Stomach (tissue), 4 donors: ENCODE measurements at regions not wholly inside any gene's neighbourhood (a gene's known extent, or its start where the extent isn't known, plus 50 kb on each side); places are given as distances from the start of the nearest gene placed in this dataset.
"Not testable (repeated sequence)": the region's sequence is repeated elsewhere in the genome, so short reads cannot be mapped to it uniquely, and the experiment has no call there.

Source experiments
- CTCF ChIP-seq, 7 experiments: fragments of 450-650 bp in 4 of 7; fragments of 200-600 bp in 3 of 7; sonication (generic) in 3 of 7; IDR thresholded peaks; one replicate each; pipeline ENCODE4 v1.5.1; 2016 to 2019; ENCODE audit warnings: antibody characterized with exemption in 7 of 7, control low read depth in 2 of 7, mild to moderate bottlenecking in 1 of 7
- POLR2A ChIP-seq, 4 donors: fragments of 450-650 bp; IDR thresholded peaks; one replicate each; pipeline ENCODE4 v1.6.1; 2016; ENCODE audit warnings: antibody characterized with exemption in 4 of 4, control low read depth in 2 of 4, mild to moderate bottlenecking in 1 of 4, moderate library complexity in 1 of 4

- TF ChIP-seq POLR2A, CTCF (IDR thresholded peaks at IDR 0.05): not testable (repeated sequence)
These were observed 83.9 kb upstream of the TANC1 start for GRCh38 chr2:158884552-158884951.
